CD14-positive monocyte (primary cell): ENCODE measurements at regions not wholly inside any gene's neighbourhood (a gene's known extent, or its start where the extent isn't known, plus 50 kb on each side); places are given as distances from the start of the nearest gene placed in this dataset.

Experiments used
- DNase-seq, 3 donors: peaks; one replicate each; pipeline ENCODE4 v3.0.0-alpha.2; 2011 to 2022
- H2AFZ ChIP-seq: 2 replicates; pipeline ENCODE4 v1.6.0; 2012; ENCODE audit warnings: mild to moderate bottlenecking, low read depth, low read length, inconsistent platforms; ENCODE audit not compliant: insufficient read depth, poor library complexity, severe bottlenecking
- H3K27ac ChIP-seq, 2 donors: 1 replicate in 1 of 2; 2 replicates in 1 of 2; pipeline ENCODE4 v1.5.1; 2012 to 2013; ENCODE audit warnings: low read length in 2 of 2, control low read depth in 1 of 2, inconsistent platforms in 1 of 2, low read depth in 1 of 2, mild to moderate bottlenecking in 1 of 2
- H3K27me3 ChIP-seq, 2 donors: one replicate each; pipeline versions ENCODE4 v1.6.0 to v1.6.1; 2011 to 2013; ENCODE audit warnings: low read length in 2 of 2; ENCODE audit not compliant: control insufficient read depth in 2 of 2, insufficient read depth in 2 of 2
- H3K36me3 ChIP-seq, 2 donors: replicated peaks in 1 of 2; 1 replicate in 1 of 2; 2 replicates in 1 of 2; pipeline versions ENCODE4 v1.5.1 to v1.6.1; 2012 to 2013; ENCODE audit warnings: low read length in 2 of 2, control low read depth in 1 of 2, inconsistent platforms in 1 of 2, mild to moderate bottlenecking in 1 of 2; ENCODE audit not compliant: insufficient read depth in 2 of 2, control insufficient read depth in 1 of 2
- H3K4me1 ChIP-seq, 2 donors: 1 replicate in 1 of 2; 2 replicates in 1 of 2; pipeline versions ENCODE4 v1.5.1 to v1.6.1; 2012 to 2013; ENCODE audit warnings: low read length in 2 of 2, control low read depth in 1 of 2, inconsistent platforms in 1 of 2, mild to moderate bottlenecking in 1 of 2, moderate library complexity in 1 of 2; ENCODE audit not compliant: insufficient read depth in 2 of 2, control insufficient read depth in 1 of 2
- H3K4me2 ChIP-seq: replicated peaks from 2 replicates; pipeline ENCODE3; 2012; ENCODE audit warnings: low read length, moderate library complexity, mild to moderate bottlenecking; ENCODE audit not compliant: poor library complexity, severe bottlenecking; ENCODE audit errors: extremely low read depth
- H3K4me3 ChIP-seq, 3 experiments: fragments of 200-600 bp in 1 of 3; sonication (generic) in 1 of 3; replicated peaks in 1 of 3; 1 replicate in 2 of 3; 2 replicates in 1 of 3; pipeline ENCODE4 v1.5.1; 2011 to 2013; ENCODE audit warnings: low read length in 3 of 3, mild to moderate bottlenecking in 3 of 3, control low read depth in 2 of 3, low read depth in 2 of 3, inconsistent platforms in 1 of 3, moderate library complexity in 1 of 3
- H3K79me2 ChIP-seq: 2 replicates; pipeline ENCODE4 v1.6.0; 2012; ENCODE audit warnings: mild to moderate bottlenecking, control low read depth, inconsistent platforms, low read length, moderate library complexity; ENCODE audit not compliant: insufficient read depth
- H3K9ac ChIP-seq: 2 replicates; pipeline ENCODE4 v1.6.0; 2017; ENCODE audit warnings: low read length, mild to moderate bottlenecking; ENCODE audit not compliant: insufficient read depth, poor library complexity, severe bottlenecking
- H3K9me3 ChIP-seq, 2 donors: replicated peaks in 1 of 2; 1 replicate in 1 of 2; 2 replicates in 1 of 2; pipeline versions ENCODE4 v1.5.1 to v1.6.1; 2012 to 2013; ENCODE audit warnings: low read length in 2 of 2, control low read depth in 1 of 2; ENCODE audit not compliant: control insufficient read depth in 1 of 2, insufficient read depth in 1 of 2
- H4K20me1 ChIP-seq: 2 replicates; pipeline ENCODE4 v1.6.0; 2012; ENCODE audit warnings: mild to moderate bottlenecking, low read length, control low read depth, moderate library complexity; ENCODE audit not compliant: insufficient read depth
- H3K27ac Mint-ChIP-seq, 7 donors: one replicate each; pipeline ENCODE4 v1.8.0; 2020; ENCODE audit warnings: mild to moderate bottlenecking in 7 of 7, mixed read lengths in 7 of 7, moderate library complexity in 6 of 7, inconsistent platforms in 2 of 7
- H3K27me3 Mint-ChIP-seq, 3 donors: one replicate each; pipeline ENCODE4 v1.8.0; 2021 to 2022; ENCODE audit warnings: low read depth in 3 of 3, mild to moderate bottlenecking in 3 of 3, mixed read lengths in 3 of 3, moderate library complexity in 3 of 3, inconsistent platforms in 1 of 3
- H3K36me3 Mint-ChIP-seq, 2 donors: one replicate each; pipeline ENCODE4 v1.8.0; 2020; ENCODE audit warnings: mixed read lengths in 2 of 2, inconsistent platforms in 1 of 2, mild to moderate bottlenecking in 1 of 2
- H3K4me1 Mint-ChIP-seq: one replicate; pipeline ENCODE4 v1.8.0; 2020; ENCODE audit warnings: mild to moderate bottlenecking, mixed read lengths
- H3K4me3 Mint-ChIP-seq, 2 donors: one replicate each; pipeline ENCODE4 v1.8.0; 2020; ENCODE audit warnings: mild to moderate bottlenecking in 2 of 2, mixed read lengths in 2 of 2, moderate library complexity in 1 of 2
- H3K9me3 Mint-ChIP-seq, 7 donors: one replicate each; pipeline ENCODE4 v1.8.0; 2020 to 2022; ENCODE audit warnings: mixed read lengths in 7 of 7, mild to moderate bottlenecking in 6 of 7, moderate library complexity in 6 of 7, inconsistent platforms in 2 of 7
- WGBS: methylation state at CpG from one replicate; pipeline ENCODE4 v1.1.5; 2013; ENCODE audit warnings: missing lambda C conversion rate; ENCODE audit not compliant: insufficient coverage; 5-methylcytosine and 5-hydroxymethylcytosine counted together
- intact Hi-C, 2 donors: fragments of 100-400 bp; cut with micrococcal nuclease; formaldehyde crosslinking; loops; one replicate each; pipeline versions ENCODE4 v1.15.0 to v1.15.1; 2023
- TF ChIP-seq, protein P1 (sequence below): fragments of 200-600 bp; IDR thresholded peaks from one replicate; pipeline ENCODE4 v1.8.0; 2022; ENCODE audit warnings: antibody characterized with exemption, mild to moderate bottlenecking

DNA sequence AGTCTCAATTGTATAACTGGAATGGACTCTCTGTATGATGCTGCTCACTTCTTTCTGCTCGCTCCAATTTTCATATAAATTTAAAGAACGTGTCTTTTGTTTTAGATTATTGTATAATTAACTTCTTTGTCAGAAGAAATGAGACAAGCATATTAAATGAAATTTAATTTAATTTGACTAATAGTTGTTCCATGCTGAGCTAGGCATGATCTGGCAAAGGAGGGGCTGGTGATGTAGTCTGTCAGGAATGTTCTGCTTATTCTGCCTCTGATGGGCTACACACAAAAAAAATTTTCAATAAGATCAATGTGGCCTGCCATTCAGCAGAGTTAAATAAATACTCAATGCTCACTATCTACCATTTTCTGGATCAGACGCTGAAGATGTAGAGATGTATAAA, 208.4 kb upstream of the CD96 start:
- peaks cover 0 to 3% (median 0%) of the 10 kb centered on the region in 7 donors for H3K9me3 Mint-ChIP-seq
- H3K4me2 ChIP-seq = no peak overlapping the region
- no CpG with 5 or more reads among the region's 3 CpGs for WGBS

DNA sequence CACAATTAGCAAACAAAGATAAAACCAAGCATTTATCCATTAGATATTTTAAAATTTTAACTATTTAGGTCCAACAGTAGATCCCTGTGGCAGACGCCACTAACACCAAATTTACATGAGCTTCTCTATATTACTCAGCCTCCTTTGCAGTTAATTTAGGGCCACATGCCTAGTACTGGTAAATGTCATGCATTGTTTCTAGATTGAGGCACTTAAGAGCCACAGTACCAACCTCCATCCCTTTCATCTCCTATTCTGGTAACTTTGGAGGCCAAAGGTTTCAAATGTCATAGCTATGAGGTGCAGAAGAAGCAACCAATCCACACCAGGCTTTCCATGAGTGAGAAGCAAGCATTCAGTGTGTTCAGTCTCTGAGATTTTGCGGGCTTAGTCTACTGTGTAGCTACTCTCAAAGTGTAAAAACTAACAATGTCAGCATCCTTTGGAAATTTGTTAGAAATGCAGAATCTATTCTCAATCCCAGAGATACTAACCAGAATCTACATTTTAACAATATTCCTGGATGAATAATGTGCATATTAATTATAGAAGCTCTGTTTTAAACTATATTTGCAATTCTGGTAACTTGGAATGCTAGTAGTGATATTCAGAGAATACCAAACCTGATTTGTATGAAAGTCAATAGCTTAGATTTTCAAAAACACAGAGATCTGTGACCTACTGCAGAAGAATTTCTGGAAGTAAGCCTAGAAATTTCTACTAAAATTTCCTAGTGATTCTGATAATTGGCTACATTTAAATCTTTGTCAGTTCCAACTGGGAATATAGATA, 206.3 kb upstream of the CD96 start:
- H3K27me3 ChIP-seq = no peaks in the 10 kb centered on the region
- no CpG with 5 or more reads among the region's 2 CpGs for WGBS
- no peaks in the 10 kb centered on the region for H3K4me1 Mint-ChIP-seq

More for the DNA sequence above, 208.4 kb upstream of the CD96 start:
- Histone ChIP-seq H3K79me2 (no peaks in the 10 kb centered on the region), H3K4me3 (no peak overlapping the region), H3K9ac (no peak overlapping the region), H3K4me1 (no peaks in the 10 kb centered on the region), H4K20me1 (no peaks in the 10 kb centered on the region), H3K9me3 (no peaks in the 10 kb centered on the region), H3K27me3 (no peaks in the 10 kb centered on the region), H3K36me3 (no peaks in the 10 kb centered on the region), H3K27ac (no peak overlapping the region), H2AFZ (no peak overlapping the region)
- H3K27me3 Mint-ChIP-seq = no peaks in the 10 kb centered on the region
- H3K36me3 Mint-ChIP-seq = no peaks in the 10 kb centered on the region
- intact Hi-C loops = no loop called here
- H3K4me1 Mint-ChIP-seq = no peaks in the 10 kb centered on the region
- no peak for DNase-seq
- H3K4me3 Mint-ChIP-seq = no peak overlapping the region
- TF ChIP-seq, protein P1, sequence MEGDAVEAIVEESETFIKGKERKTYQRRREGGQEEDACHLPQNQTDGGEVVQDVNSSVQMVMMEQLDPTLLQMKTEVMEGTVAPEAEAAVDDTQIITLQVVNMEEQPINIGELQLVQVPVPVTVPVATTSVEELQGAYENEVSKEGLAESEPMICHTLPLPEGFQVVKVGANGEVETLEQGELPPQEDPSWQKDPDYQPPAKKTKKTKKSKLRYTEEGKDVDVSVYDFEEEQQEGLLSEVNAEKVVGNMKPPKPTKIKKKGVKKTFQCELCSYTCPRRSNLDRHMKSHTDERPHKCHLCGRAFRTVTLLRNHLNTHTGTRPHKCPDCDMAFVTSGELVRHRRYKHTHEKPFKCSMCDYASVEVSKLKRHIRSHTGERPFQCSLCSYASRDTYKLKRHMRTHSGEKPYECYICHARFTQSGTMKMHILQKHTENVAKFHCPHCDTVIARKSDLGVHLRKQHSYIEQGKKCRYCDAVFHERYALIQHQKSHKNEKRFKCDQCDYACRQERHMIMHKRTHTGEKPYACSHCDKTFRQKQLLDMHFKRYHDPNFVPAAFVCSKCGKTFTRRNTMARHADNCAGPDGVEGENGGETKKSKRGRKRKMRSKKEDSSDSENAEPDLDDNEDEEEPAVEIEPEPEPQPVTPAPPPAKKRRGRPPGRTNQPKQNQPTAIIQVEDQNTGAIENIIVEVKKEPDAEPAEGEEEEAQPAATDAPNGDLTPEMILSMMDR = no peak
- H3K27ac Mint-ChIP-seq = no peak overlapping the region

More for the DNA sequence above, 206.3 kb upstream of the CD96 start:
- Mint-ChIP-seq H3K4me3 (no peak overlapping the region), H3K9me3 (peaks cover 0 to 7% (median 2%) of the 10 kb centered on the region in 7 donors), H3K27ac (no peak overlapping the region), H3K27me3 (no peaks in the 10 kb centered on the region), H3K36me3 (no peaks in the 10 kb centered on the region)
- Histone ChIP-seq H3K36me3 (no peaks in the 10 kb centered on the region), H2AFZ (no peak overlapping the region), H3K79me2 (no peaks in the 10 kb centered on the region), H3K4me2 (no peak overlapping the region), H3K4me3 (no peak overlapping the region), H3K27ac (no peak overlapping the region), H3K9ac (no peak overlapping the region), H3K9me3 (no peaks in the 10 kb centered on the region), H3K4me1 (no peaks in the 10 kb centered on the region), H4K20me1 (no peaks in the 10 kb centered on the region)
- no peak for DNase-seq
- intact Hi-C loops = no loop called here
- TF ChIP-seq, protein P1 = no peak
